Motor neuron (in vitro differentiated cells): ENCODE measurements at regions not wholly inside any gene's neighbourhood (a gene's known extent, or its start where the extent isn't known, plus 50 kb on each side); places are given as distances from the start of the nearest gene placed in this dataset.
"Not testable (repeated sequence)": the region's sequence is repeated elsewhere in the genome, so short reads cannot be mapped to it uniquely, and the experiment has no call there.

Experiments used
- ATAC-seq, 8 experiments: fragments of 200-7000 bp; cut with Tn5 transposase; replicated peaks in 6 of 8; 2 replicates each; pipeline ENCODE4 v1.8.0; 2021; ENCODE audit warnings: mild to moderate bottlenecking in 8 of 8, moderate library complexity in 8 of 8
- H3K27ac ChIP-seq, 2 donors: fragments of 250-450 bp; sonication (Bioruptor Pico); 2 replicates each; pipeline ENCODE4 v1.9.0; 2021; ENCODE audit warnings: antibody characterized with exemption in 2 of 2, mild to moderate bottlenecking in 2 of 2, moderate library complexity in 1 of 2
- H3K4me1 ChIP-seq, 2 donors: fragments of 250-450 bp; sonication (Bioruptor Pico); replicated peaks in 1 of 2; 2 replicates each; pipeline ENCODE4 v1.6.1; 2021; ENCODE audit warnings: antibody characterized with exemption in 2 of 2, mild to moderate bottlenecking in 2 of 2, moderate library complexity in 1 of 2
- H3K4me3 ChIP-seq, 5 donors: fragments of 250-450 bp; sonication (Bioruptor Pico); 2 replicates each; pipeline ENCODE4 v1.9.0; 2021; ENCODE audit warnings: antibody characterized with exemption in 5 of 5, mild to moderate bottlenecking in 5 of 5, moderate library complexity in 4 of 5
- WGBS, 10 experiments: fragments of 450-650 bp; shearing (Covaris generic); methylation state at CpG; one replicate each; pipeline ENCODE4 v1.0.0; 2022; 5-methylcytosine and 5-hydroxymethylcytosine counted together
- in situ Hi-C, 9 experiments: fragments of 400-800 bp; cut with MboI; loops; one replicate each; pipeline ENCODE4 v1.15.0; 2021; ENCODE audit warnings: low sequenced_read_pairs in 9 of 9, low pct_unique_long_range_greater_than_20kb in 2 of 9; ENCODE audit not compliant: unreplicated experiment in 9 of 9

DNA sequence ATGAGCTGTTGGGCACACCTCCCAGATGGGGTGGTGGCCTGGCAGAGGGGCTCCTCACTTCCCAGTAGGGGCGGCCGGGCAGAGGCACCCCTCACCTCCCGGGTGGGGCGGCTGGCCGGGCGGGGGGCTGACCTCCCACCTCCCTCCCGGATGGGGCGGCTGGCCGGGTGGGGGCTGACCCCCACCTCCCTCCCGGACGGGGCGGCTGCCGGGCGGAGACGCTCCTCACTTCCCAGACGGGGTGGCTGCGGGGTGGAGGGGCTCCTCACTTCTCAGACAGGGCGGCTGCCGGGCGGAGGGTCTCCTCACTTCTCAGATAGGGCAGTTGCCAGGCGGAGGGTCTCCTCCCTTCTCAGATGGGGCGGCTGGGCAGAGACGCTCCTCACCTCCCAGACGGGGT is 820.0 kb downstream of the ZPLD1 start:
- 90% methylated on average over 2 of the region's 24 CpGs; no CpG with 5 or more reads in 9 of the 10 experiments for WGBS, 10 experiments
- H3K4me3 ChIP-seq, H3K27ac ChIP-seq, H3K4me1 ChIP-seq, ATAC-seq, in situ Hi-C loops: not testable (repeated sequence)

GRCh38 chr3:103269287-103269686 is 834.5 kb downstream of the ZPLD1 start:
- peak in 2 of 8 experiments; percentile 79 to 87 for ATAC-seq
- in situ Hi-C loops = no loop called here
- H3K4me3 ChIP-seq = no peak overlapping the region
- H3K4me1 ChIP-seq = no peaks in the 10 kb centered on the region
- no peak overlapping the region for H3K27ac ChIP-seq

DNA sequence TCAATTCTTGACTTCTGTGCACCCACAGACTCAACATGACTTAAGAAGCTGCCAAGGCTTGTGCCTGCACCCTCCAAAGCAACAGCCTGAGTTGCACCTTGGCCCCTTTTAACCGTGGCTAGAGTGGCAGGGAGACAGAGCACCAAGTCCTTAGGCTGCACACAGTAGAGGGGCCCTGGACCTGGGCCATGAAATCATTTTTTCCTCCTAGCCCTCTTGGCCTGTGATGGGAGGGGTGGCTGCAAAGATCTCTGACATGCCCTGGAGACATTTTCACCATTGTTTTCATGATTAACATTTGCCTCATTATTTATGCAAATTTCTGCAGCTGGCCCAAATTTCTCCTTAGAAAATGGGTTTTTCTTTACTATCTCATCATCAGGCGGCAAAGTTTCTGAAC is 836.8 kb downstream of the ZPLD1 start:
- in situ Hi-C loops = no loop called here
- ATAC-seq = no peak
- 0 to 100% (median 58%) methylated on average over 1 to 2 of the region's 2 CpGs; no CpG with 5 or more reads in 3 of the 10 experiments for WGBS, 10 experiments
- H3K27ac ChIP-seq = no peak overlapping the region
- no peaks in the 10 kb centered on the region for H3K4me1 ChIP-seq
- no peak overlapping the region for H3K4me3 ChIP-seq

DNA sequence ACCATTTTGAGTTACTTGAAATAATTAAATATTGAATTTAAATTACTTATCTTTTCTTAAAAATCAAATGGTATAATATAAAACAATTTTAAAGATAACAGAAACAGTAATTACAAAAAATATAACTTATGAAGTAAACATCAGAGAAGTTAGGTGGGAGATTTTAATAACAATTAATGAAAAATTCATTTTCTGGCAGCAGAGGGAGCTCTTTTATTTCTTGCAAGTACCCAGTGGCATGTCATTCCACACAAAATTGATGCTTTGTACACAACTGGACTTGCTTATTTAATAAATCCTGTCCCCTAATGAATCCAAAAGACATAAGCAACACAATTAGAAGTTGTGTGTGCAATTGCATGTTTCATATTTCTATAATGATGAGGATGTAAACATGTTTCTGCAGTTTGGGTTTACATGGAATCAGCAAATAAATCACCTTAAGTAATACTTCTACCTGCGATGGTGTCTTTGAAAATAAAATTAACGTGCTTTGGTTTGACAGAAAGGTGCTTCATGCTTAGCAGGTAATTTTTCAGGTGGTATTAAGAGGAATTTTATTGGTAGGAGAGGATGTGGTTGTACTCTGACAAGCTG is 861.3 kb downstream of the ZPLD1 start:
- in situ Hi-C loops = no loop called here
- 0 to 90% (median 43%) methylated on average over 1 to 2 of the region's 2 CpGs; no CpG with 5 or more reads in 1 of the 10 experiments for WGBS, 10 experiments
- peaks cover 0 to 3% of the 10 kb centered on the region in 2 donors for H3K4me1 ChIP-seq

DNA sequence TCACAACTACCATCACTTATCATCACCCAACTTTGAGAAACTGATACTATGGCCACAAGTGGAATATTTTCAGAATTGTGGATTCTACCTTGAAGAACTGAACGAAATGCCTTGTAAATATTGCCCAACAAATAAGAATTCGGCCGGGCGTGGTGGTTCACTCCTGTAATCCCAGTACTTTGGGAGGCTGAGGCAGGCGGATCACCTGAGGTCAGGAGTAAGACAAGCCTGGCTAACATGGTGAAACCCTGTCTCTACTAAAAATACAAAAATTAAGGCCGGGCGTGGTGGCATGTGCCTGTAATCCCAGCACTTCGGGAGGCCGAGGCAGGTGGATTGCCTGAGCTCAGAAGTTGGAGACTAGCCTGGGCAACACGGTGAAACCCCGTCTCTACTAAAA is 862.7 kb downstream of the ZPLD1 start:
- H3K27ac ChIP-seq, H3K4me1 ChIP-seq, in situ Hi-C loops, H3K4me3 ChIP-seq, ATAC-seq: not testable (repeated sequence)
- WGBS, 10 experiments = 20 to 100% (median 91%) methylated on average over 1 to 11 of the region's 11 CpGs; no CpG with 5 or more reads in 3 of the 10 experiments

More for the DNA sequence above, 861.3 kb downstream of the ZPLD1 start:
- no peak overlapping the region for H3K4me3 ChIP-seq
- H3K27ac ChIP-seq = no peak overlapping the region
- no peak for ATAC-seq

- WGBS, 10 experiments = 5 to 100% (median 72%) methylated on average over 2 to 4 of the region's 4 CpGs
- no peak overlapping the region for H3K27ac ChIP-seq
- H3K4me1 ChIP-seq = peaks cover 0 to 2% of the 10 kb centered on the region in 2 donors
- in situ Hi-C loops = no loop called here
- H3K4me3 ChIP-seq = no peak overlapping the region
- ATAC-seq = peak in 1 of 8 experiments; percentile 46
These were observed 871.3 kb downstream of the ZPLD1 start for GRCh38 chr3:103306104-103306503.

- no peak for ATAC-seq
- Histone ChIP-seq H3K4me1 (peaks cover 0 to 2% of the 10 kb centered on the region in 2 donors), H3K4me3 (no peak overlapping the region), H3K27ac (no peak overlapping the region)
- in situ Hi-C loops = no loop called here
- 0 to 100% (median 67%) methylated on average over 1 of the region's 1 CpG; no CpG with 5 or more reads in 5 of the 10 experiments for WGBS, 10 experiments
These were observed 874.1 kb downstream of the ZPLD1 start for GRCh38 chr3:103308921-103309320.

DNA sequence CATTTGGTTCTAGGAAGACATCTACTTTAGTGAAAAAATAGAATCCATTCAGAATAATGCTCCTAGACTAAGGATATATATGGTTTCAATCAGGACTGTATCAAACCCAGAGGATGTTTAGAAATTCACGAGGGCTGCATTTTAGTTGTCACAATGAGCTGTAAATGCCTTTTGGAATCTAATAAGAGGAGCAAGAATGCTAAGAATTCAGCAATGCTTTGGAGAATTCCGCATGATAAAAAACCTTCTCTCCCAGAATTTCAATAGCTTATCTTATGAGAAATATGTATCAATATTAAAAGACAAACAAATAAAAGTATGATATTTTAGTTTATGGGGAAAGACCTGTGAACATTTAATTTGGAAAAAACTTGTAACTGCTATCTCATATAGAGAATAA is 885.1 kb downstream of the ZPLD1 start:
- 5 to 88% (median 58%) methylated on average over 1 to 2 of the region's 2 CpGs for WGBS, 10 experiments
- no peak for ATAC-seq
- H3K4me3 ChIP-seq = no peak overlapping the region
- H3K27ac ChIP-seq = no peak overlapping the region
- peaks cover 0 to 4% of the 10 kb centered on the region in 2 donors for H3K4me1 ChIP-seq
- in situ Hi-C loops = no loop called here

GRCh38 chr3:103337179-103337845 is 902.5 kb downstream of the ZPLD1 start:
- H3K27ac ChIP-seq = no peak overlapping the region
- in situ Hi-C loops = no loop called here
- H3K4me1 ChIP-seq = peaks cover 6 to 9% of the 10 kb centered on the region in 2 donors
- no peak for ATAC-seq
- WGBS, 10 experiments = 6 to 100% (median 95%) methylated on average over 2 of the region's 2 CpGs; no CpG with 5 or more reads in 2 of the 10 experiments
- no peak overlapping the region for H3K4me3 ChIP-seq

- in situ Hi-C loops = no loop called here
- 40 to 100% (median 76%) methylated on average over 2 to 4 of the region's 4 CpGs; no CpG with 5 or more reads in 2 of the 10 experiments for WGBS, 10 experiments
- no peak overlapping the region for H3K27ac ChIP-seq
- H3K4me1 ChIP-seq = peaks cover 10 to 11% of the 10 kb centered on the region in 2 donors
- H3K4me3 ChIP-seq = no peak overlapping the region
- peak in 5 of 8 experiments; percentile 31 to 59 (median 47) for ATAC-seq
These were observed 906.3 kb downstream of the ZPLD1 start for GRCh38 chr3:103341078-103341606.

DNA sequence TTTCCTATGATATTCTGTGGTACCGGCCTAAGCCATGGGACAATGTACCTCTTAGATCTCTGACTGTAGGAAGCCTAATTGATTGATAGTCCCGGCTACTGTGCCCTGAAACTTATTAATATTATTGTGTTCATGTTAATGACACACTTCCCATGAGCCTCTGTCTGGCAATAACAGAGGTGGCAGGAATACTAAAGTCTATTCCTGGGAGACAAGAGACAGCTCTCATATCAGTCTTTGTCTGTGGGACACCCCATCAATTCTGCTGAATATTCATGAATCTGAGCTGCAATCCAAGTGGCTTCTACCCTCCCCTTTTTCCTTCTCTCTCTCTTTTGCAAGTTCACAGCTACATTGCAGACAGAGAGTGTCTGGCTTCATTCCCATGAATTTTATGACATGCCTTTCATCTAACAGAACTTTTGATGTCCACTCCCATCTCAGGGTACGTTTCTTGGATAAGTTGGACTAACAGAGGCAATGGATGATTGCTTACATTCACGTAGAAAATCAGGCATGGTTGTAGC is 907.5 kb downstream of the ZPLD1 start:
- Histone ChIP-seq H3K4me1 (peaks cover 10 to 11% of the 10 kb centered on the region in 2 donors), H3K27ac (no peak overlapping the region), H3K4me3 (no peak overlapping the region)
- in situ Hi-C loops = no loop called here
- peak; percentile 45 to 86 (median 67) for ATAC-seq
- 11 to 100% (median 56%) methylated on average over 1 to 4 of the region's 4 CpGs for WGBS, 10 experiments

DNA sequence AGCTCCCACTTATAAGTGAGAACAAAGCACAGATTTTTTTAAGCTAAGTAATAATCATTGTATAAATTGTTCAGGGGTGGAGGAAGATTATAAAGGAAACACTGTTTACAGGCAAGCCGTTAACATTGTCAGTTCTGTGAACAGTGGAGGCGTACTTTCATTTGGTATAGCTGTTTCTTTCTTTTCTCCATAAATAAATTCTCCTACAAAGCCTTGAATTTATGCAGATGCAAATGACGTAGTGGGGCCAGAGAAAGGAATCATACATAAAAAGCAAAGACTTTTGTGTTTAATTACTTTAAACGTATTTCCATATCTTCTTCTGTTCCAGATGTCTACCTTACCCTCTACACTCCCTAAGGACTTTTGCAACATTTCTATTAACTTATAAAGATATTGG is 914.9 kb downstream of the ZPLD1 start:
- no peaks in the 10 kb centered on the region for H3K4me1 ChIP-seq
- no peak overlapping the region for H3K27ac ChIP-seq
- no peak overlapping the region for H3K4me3 ChIP-seq
- peak in 3 of 8 experiments; percentile 41 to 93 (median 70) for ATAC-seq
- 0 to 87% (median 49%) methylated on average over 1 to 4 of the region's 4 CpGs for WGBS, 10 experiments
- in situ Hi-C loops = no loop called here

GRCh38 chr3:103365467-103365866 is 930.7 kb downstream of the ZPLD1 start:
- no peaks in the 10 kb centered on the region for H3K4me1 ChIP-seq
- ATAC-seq = no peak
- 0 to 70% (median 34%) methylated on average over 1 of the region's 1 CpG for WGBS, 10 experiments

More at GRCh38 chr3:103365467-103365866, 930.7 kb downstream of the ZPLD1 start:
- no peak overlapping the region for H3K4me3 ChIP-seq
- H3K27ac ChIP-seq = no peak overlapping the region
- in situ Hi-C loops = no loop called here
